Left ventricle myocardium superior (tissue), 1 donor: ENCODE measurements at regions not wholly inside any gene's neighbourhood (a gene's known extent, or its start where the extent isn't known, plus 50 kb on each side); places are given as distances from the start of the nearest gene placed in this dataset.

Experiments
- ATAC-seq: fragments of 200-7000 bp; cut with Tn5 transposase; one replicate; pipeline ENCODE4 v1.9.1; 2020; ENCODE audit warnings: mild to moderate bottlenecking, moderate library complexity
- DNase-seq: peaks from one replicate; pipeline ENCODE4 v3.0.0-alpha.2; 2020
- intact Hi-C: fragments of 100-400 bp; cut with micrococcal nuclease; formaldehyde crosslinking; loops from one replicate; pipeline ENCODE4 v1.11.0; 2022
- donor health status: DM: no; HTN: yes; CAD: no; lungs with severe emphysema.

GRCh38 chr22:26902401-26903029, 245.1 kb downstream of the MIAT start:
- DNase-seq, result no peak
- intact Hi-C loops, result no loop called here
- ATAC-seq, result no peak

- ATAC-seq, result peak; percentile 21
- intact Hi-C loops, result no loop called here
- DNase-seq, result no peak
These were observed 245.9 kb downstream of the MIAT start for GRCh38 chr22:26903030-26903856.

DNA sequence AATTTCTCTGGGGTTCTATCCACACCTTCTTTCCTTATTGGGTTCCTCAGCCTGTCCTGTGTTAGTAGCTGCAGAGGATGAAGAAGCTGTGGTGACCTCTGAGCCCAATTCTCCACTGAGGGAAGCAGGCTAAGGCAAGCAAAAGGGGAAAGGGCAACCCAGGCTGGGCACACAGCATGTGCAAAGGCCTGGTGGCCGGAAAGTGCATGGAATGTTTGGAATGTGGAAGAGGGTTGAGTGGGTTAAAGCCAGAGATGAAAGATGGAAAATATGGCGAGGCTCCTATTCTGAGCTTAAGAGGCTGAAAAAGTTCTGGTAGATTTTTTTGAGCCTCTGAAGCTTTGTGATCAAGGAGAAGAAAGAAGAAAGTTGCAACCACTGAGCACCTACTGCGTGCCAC, 247.1 kb downstream of the MIAT start:
- no peak for DNase-seq
- ATAC-seq, result no peak
- intact Hi-C loops, result no loop called here

GRCh38 chr22:26905076-26905475, 247.7 kb downstream of the MIAT start:
- DNase-seq, result no peak
- intact Hi-C loops, result no loop called here
- no peak for ATAC-seq

DNA sequence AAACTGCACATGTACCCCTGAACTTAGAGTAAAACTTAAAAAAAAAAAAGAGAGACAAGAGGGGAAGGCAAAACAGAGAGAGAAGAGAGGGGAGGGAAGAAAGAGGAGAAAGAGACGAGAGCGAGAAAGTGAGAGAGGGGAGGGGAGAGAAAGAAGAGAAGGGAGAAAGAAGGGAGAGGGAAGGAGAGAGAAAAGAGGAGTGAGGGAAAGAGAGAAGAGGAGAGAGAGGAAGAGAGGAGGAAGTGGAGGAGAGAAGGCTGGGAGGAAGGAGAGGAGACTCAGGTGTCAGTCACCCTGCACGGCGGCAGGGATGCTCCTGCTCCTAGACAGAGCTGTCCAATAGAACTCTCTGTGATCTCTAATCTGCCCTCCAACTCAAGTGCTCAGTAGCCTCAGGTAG, 248.3 kb downstream of the MIAT start:
- no peak for DNase-seq
- intact Hi-C loops, result no loop called here
- no peak for ATAC-seq

DNA sequence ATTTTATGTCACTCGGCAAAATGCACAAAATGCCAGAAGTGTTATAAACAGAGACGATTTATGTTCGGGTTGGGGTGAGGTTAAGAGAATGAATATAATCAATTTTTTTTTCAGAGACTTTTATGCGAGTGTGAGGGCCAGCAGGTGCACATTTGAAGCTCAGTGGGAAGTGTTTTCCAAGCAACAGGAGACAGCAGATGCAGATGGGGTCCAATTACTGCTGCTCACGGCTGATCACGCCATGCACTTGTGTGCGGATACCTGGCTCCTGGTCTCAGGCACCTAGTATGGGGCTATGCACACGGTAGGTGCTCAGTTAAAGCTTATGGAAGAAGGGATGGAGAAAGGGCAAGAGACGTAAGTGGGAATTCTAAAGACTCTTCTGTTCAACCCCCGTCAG, 249.1 kb downstream of the MIAT start:
- ATAC-seq (no peak), DNase-seq (no peak)
- intact Hi-C loops, result no loop called here

DNA sequence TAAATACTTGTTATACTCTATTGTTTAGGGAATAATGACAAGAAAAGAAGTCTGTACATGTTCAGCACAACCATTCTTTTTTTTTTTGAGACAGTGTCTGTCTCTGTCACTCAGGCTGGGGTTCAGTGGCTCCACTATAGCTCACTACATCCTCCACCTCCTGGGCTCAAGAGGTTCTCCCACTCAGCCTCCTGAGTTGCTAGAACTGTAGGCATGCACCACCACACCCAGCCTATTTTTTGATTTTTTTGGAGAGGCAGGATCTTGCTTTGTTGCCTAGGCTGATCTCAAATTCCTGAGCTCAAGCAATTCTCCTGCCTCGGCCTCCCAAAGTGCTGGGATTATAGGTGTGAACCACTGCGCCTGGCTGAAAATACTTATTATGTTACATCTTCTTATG, 250.0 kb downstream of the MIAT start:
- intact Hi-C loops, result no loop called here
- ATAC-seq, result no peak
- DNase-seq, result no peak

- ATAC-seq (no peak), DNase-seq (no peak)
- intact Hi-C loops, result no loop called here
These were observed 253.5 kb downstream of the MIAT start for GRCh38 chr22:26910845-26911244.

DNA sequence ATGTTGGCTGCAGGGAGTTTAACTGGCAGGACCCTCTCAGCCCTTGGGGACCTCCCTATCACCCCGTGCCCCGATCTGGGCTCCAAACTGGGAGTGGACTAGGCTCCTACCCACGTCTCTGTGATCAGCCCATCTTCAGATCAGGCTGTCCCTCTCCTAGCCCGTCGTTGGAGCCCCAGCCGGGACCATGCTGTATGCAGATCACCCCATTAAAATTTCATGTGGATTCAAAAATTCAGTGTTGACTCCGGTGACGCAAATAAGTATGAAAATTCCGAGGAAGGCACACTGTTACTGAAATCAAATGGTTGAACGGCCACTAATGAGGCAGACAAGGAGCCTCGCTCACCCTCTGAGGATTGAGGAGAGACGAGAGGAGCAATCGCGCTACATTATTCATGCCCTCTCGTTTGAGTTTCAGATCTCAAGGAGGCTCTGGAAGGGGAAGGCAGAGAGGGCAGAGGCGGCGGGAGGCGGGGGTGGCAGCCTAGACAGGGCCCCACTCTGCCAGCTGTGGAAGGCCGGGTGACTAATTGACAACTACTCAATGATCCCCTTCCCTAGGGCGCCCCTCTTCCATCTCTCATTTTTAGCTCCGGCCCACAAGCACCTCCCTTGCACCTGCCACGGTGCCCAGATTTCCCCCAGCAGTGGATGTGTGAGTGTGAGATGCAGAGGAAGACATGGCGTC, 255.4 kb downstream of the MIAT start:
- ATAC-seq (no peak), DNase-seq (no peak)
- intact Hi-C loops, result no loop called here

- no peak for DNase-seq
- ATAC-seq, result no peak
- intact Hi-C loops, result no loop called here
These were observed 257.3 kb downstream of the MIAT start for GRCh38 chr22:26914519-26915185.

GRCh38 chr22:26916236-26916635, 258.8 kb downstream of the MIAT start:
- no peak for DNase-seq
- ATAC-seq, result no peak
- intact Hi-C loops, result no loop called here

- DNase-seq, result no peak
- intact Hi-C loops, result no loop called here
- no peak for ATAC-seq
These were observed 260.8 kb downstream of the MIAT start for GRCh38 chr22:26918226-26918625.

- DNase-seq, result no peak
- ATAC-seq, result no peak
- intact Hi-C loops, result no loop called here
These were observed 264.3 kb downstream of the MIAT start for GRCh38 chr22:26921726-26922125.

DNA sequence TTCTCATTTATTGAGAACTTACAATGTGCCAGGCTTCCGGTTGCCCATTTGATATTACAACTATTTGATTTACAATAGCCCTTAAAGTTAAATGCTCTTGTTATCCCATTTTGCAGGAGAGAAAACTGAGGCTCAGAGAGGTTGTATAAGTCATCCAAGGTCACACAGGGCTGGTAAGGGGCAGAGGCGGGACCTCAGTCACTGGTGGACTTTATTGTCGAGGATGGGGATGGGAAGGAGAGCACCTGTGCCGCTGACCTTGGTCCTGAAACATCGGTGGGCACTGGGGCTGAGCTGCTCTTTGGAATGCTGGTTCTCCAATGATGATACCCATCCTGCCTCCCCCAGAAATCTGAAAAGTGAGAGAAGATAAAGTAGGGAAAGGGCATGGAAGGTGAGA, 265.4 kb downstream of the MIAT start:
- no peak for DNase-seq
- intact Hi-C loops, result no loop called here
- ATAC-seq, result no peak

GRCh38 chr22:26923531-26923930, 266.1 kb downstream of the MIAT start:
- DNase-seq, result no peak
- no peak for ATAC-seq
- intact Hi-C loops, result no loop called here

- ATAC-seq, result no peak
- intact Hi-C loops, result no loop called here
These were observed 270.4 kb downstream of the MIAT start for GRCh38 chr22:26927821-26928220.

DNA sequence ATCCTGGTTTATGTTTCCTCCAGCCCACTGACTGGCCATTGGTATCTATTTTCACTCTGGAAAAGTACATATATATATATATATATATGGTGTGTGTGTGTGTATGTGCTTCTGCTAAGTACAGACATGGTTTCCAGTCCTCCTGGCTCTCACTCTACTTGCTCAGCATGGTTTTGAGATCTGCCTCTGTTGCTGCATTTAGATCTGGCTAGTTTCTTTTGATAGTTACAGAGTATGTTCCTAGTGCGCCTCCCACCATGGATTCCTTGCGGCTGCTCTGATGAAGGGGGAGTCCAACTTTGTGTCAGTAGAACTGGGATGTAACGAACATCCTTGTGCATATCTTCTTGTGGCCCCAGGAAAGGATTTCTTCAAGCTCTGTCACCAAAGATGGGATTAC, 274.1 kb downstream of the MIAT start:
- DNase-seq, result no peak
- intact Hi-C loops, result no loop called here
- no peak for ATAC-seq

More at GRCh38 chr22:26927821-26928220, 270.4 kb downstream of the MIAT start:
- no peak for DNase-seq

GRCh38 chr22:26933105-26933590, 275.8 kb downstream of the MIAT start:
- DNase-seq, result no peak
- intact Hi-C loops, result no loop called here
- ATAC-seq, result no peak

DNA sequence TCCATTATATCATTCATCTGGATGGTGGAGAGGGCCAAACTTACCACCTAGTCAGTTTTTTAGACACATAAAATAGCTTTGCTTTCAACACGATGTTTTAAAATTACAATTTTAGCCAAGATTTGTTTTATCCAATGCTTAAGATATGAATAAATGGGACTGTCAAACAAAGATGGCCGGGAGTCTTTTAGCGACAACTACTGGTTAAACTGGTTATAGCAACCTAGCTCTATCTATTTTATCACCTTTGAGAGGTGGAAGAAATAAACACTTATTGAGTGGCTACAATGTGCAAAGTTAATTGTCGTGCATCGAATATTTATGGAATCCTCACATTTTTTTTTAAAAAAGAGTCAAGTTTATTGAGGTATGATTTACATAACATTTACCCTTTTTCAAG, 279.8 kb downstream of the MIAT start:
- DNase-seq (no peak), ATAC-seq (no peak)
- intact Hi-C loops, result no loop called here

DNA sequence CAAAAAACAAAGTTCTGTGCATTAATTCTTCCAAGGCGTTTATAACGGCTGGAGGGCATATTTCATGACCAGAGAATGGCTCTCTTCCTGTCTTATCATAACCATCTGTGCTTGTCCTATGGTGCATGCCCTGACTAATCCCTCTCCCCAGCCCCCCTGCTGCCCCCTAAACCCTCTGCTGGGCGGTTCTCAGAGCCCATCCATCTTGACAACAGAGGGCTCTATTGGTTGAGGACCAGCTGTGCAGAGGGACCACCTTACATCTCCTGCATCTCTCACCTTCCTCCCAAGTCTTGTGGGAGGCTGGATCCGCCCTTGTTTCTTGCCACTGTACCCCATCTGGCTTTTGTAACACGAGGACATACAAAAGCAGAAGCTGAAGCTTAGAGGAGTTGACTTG, 282.1 kb downstream of the MIAT start:
- intact Hi-C loops, result no loop called here
- DNase-seq (no peak), ATAC-seq (no peak)
